B cell (primary cell): ENCODE measurements at regions not wholly inside any gene's neighbourhood (a gene's known extent, or its start where the extent isn't known, plus 50 kb on each side); places are given as distances from the start of the nearest gene placed in this dataset.

ENCODE experiments used
- ATAC-seq: fragments of 200-7000 bp; cut with Tn5 transposase; one replicate; pipeline ENCODE4 v1.10.0; 2021; ENCODE audit warnings: low read depth, mild to moderate bottlenecking, moderate number of reproducible peaks, moderate library complexity
- CTCF ChIA-PET: fragments of 350-600 bp; sonication (Branson Sonifier 250); formaldehyde crosslinking; loops from one replicate; lab custom pipeline; 2021; ENCODE audit warnings: antibody characterized with exemption, inconsistent platforms; lab: Charles Lee
- POLR2A ChIA-PET: fragments of 350-600 bp; sonication (Branson Sonifier 250); formaldehyde crosslinking; loops from one replicate; lab custom pipeline; 2021; ENCODE audit warnings: antibody characterized with exemption; lab: Charles Lee
- DNase-seq: peaks from one replicate; pipeline ENCODE4 v3.0.0; 2013
- H2AFZ ChIP-seq: 2 replicates; pipeline ENCODE4 v1.6.1; 2012; ENCODE audit warnings: mild to moderate bottlenecking, low read depth, low read length; ENCODE audit not compliant: insufficient read depth, poor library complexity, severe bottlenecking
- H3K27ac ChIP-seq, 2 donors: 1 replicate in 1 of 2; 2 replicates in 1 of 2; pipeline ENCODE4 v1.5.1; 2012 to 2013; ENCODE audit warnings: low read length in 2 of 2, mild to moderate bottlenecking in 2 of 2, moderate library complexity in 1 of 2
- H3K27me3 ChIP-seq, 4 experiments: fragments of 200-600 bp in 1 of 4; sonication (generic) in 1 of 4; replicated peaks in 1 of 4; 1 replicate in 2 of 4; 2 replicates in 2 of 4; pipeline versions ENCODE4 v1.6.1 to v1.7.0; 2013 to 2016; ENCODE audit warnings: low read length in 3 of 4, mild to moderate bottlenecking in 2 of 4, mixed read lengths in 1 of 4, moderate library complexity in 1 of 4; ENCODE audit not compliant: insufficient read depth in 4 of 4, control insufficient read depth in 3 of 4; ENCODE audit errors: control extremely low read depth in 1 of 4
- H3K36me3 ChIP-seq, 2 experiments: replicated peaks in 1 of 2; 1 replicate in 1 of 2; 2 replicates in 1 of 2; pipeline versions ENCODE4 v1.6.1 to v1.7.1; 2013; ENCODE audit warnings: low read length in 1 of 2; ENCODE audit not compliant: insufficient read depth in 2 of 2, control insufficient read depth in 1 of 2; ENCODE audit errors: control extremely low read depth in 1 of 2, extremely low read depth in 1 of 2
- H3K4me1 ChIP-seq, 2 donors: fragments of 200-600 bp in 1 of 2; sonication (generic) in 1 of 2; 1 replicate in 1 of 2; 2 replicates in 1 of 2; pipeline versions ENCODE4 v1.5.1 to v1.6.1; 2013 to 2017; ENCODE audit warnings: low read length in 2 of 2; ENCODE audit not compliant: control insufficient read depth in 2 of 2, insufficient read depth in 2 of 2
- H3K4me2 ChIP-seq: replicated peaks from 2 replicates; pipeline ENCODE3; 2012; ENCODE audit warnings: mild to moderate bottlenecking, low read depth, low read length; ENCODE audit not compliant: poor library complexity, severe bottlenecking
- H3K4me3 ChIP-seq, 5 experiments: fragments of 200-600 bp in 1 of 5; sonication (generic) in 1 of 5; 1 replicate in 3 of 5; 2 replicates in 2 of 5; pipeline versions ENCODE4 v1.5.1 to v1.7.0; 2011 to 2016; ENCODE audit warnings: low read length in 4 of 5, mild to moderate bottlenecking in 4 of 5, low read depth in 2 of 5, control low read depth in 1 of 5, moderate library complexity in 1 of 5; ENCODE audit not compliant: insufficient read depth in 1 of 5; ENCODE audit errors: control extremely low read depth in 1 of 5, extremely low read depth in 1 of 5
- H3K79me2 ChIP-seq: fragments of 200-600 bp; sonication (generic); one replicate; pipeline ENCODE4 v1.6.0; 2016; ENCODE audit warnings: low read length; ENCODE audit not compliant: control insufficient read depth, insufficient read depth
- H3K9ac ChIP-seq: fragments of 200-600 bp; sonication (generic); 2 replicates; pipeline ENCODE4 v1.6.1; 2017; ENCODE audit warnings: mild to moderate bottlenecking, low read length, moderate library complexity
- H3K9me3 ChIP-seq, 3 donors: one replicate each; pipeline versions ENCODE4 v1.6.1 to v1.7.1; 2013; ENCODE audit warnings: low read length in 2 of 3; ENCODE audit not compliant: control insufficient read depth in 2 of 3, insufficient read depth in 1 of 3; ENCODE audit errors: control extremely low read depth in 1 of 3
- H4K20me1 ChIP-seq: 2 replicates; pipeline ENCODE4 v1.6.0; 2012; ENCODE audit warnings: mild to moderate bottlenecking, low read length; ENCODE audit not compliant: insufficient read depth, control insufficient read depth, poor library complexity, severe bottlenecking
- H3K27ac Mint-ChIP-seq: one replicate; pipeline ENCODE4 v1.8.0; 2021; ENCODE audit warnings: mixed read lengths
- H3K27me3 Mint-ChIP-seq: one replicate; pipeline ENCODE4 v1.8.0; 2021; ENCODE audit warnings: mixed read lengths
- H3K4me1 Mint-ChIP-seq: one replicate; pipeline ENCODE4 v1.8.0; 2021; ENCODE audit warnings: mixed read lengths
- H3K4me3 Mint-ChIP-seq: one replicate; pipeline ENCODE4 v1.8.0; 2021; ENCODE audit warnings: mixed read lengths
- H3K9me3 Mint-ChIP-seq: one replicate; pipeline ENCODE4 v1.8.0; 2022; ENCODE audit warnings: mixed read lengths; ENCODE audit not compliant: insufficient read depth
- EZH2 ChIP-seq: IDR thresholded peaks from 2 replicates; pipeline ENCODE4 v1.6.1; 2012; ENCODE audit warnings: borderline replicate concordance, low read depth, mild to moderate bottlenecking, moderate library complexity, low read length; ENCODE audit not compliant: insufficient read depth, poor library complexity, severe bottlenecking
- WGBS: methylation state at CpG from one replicate; pipeline ENCODE4 v1.1.5; 2013; ENCODE audit warnings: missing lambda C conversion rate; ENCODE audit not compliant: insufficient coverage; 5-methylcytosine and 5-hydroxymethylcytosine counted together
- intact Hi-C: fragments of 100-400 bp; cut with micrococcal nuclease; formaldehyde crosslinking; loops from one replicate; pipeline ENCODE4 v1.10.0; 2022
- TF ChIP-seq, protein P1 (sequence below): fragments of 200-600 bp; IDR thresholded peaks from one replicate; pipeline ENCODE4 v1.8.0; 2022; ENCODE audit warnings: antibody characterized with exemption, mild to moderate bottlenecking

DNA sequence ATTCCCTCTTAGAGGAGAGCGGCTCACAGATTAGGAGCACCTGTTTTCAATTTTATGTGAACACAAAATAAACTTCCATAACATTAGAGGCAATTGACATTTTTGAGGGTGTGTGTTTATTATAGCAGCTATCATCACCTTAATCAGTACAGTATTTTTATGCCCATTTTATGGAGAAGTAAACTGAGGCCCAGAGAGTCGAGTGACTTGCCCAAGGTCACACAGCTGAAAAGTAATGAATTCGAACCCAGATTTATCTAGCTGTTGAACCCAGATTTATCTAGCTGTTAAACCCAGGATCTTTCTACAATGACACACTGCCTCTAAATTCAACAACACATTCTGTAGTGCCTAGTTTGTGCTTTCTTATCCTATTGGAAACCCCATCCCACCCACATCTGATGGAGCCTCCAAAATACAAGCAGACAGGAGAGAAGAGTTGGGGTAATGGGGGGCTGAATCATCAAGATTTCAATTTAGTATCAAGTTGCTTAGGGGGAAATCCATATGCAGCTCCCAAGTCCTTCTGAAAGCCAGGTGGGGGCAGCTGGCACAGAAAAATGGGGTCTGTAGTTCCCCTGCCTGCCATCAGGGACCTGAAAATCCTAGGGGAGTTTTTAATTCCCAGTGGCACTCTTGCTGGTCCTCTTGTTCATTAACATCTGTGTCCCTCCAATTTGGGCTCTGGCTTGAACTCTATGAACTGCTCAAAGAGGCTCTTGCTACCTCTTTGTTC, 50.4 kb upstream of the TRA2B start:
- WGBS = no CpG with 5 or more reads among the region's 3 CpGs
- no peak overlapping the region for H3K27ac Mint-ChIP-seq

More for the DNA sequence above, 50.4 kb upstream of the TRA2B start:
- CTCF ChIA-PET = interaction anchor here (1.3 to 9.8 kb wide), 5 partner anchors 8 to 627 kb away, joined by 3 to 166 read pairs (median 12); partner anchors contain the start of gene AHSG
- Mint-ChIP-seq H3K27me3 (peaks cover 7% of the 10 kb centered on the region), H3K9me3 (no peaks in the 10 kb centered on the region), H3K4me3 (no peak overlapping the region), H3K4me1 (no peaks in the 10 kb centered on the region)
- no peak for ATAC-seq
- H3K27me3 ChIP-seq = peaks cover 0 to 9% (median 2%) of the 10 kb centered on the region in 4 experiments
- no peaks in the 10 kb centered on the region for H4K20me1 ChIP-seq
- H3K36me3 ChIP-seq = no peaks in the 10 kb centered on the region
- peaks cover 6 to 8% of the 10 kb centered on the region in 2 donors for H3K4me1 ChIP-seq
- no peak for DNase-seq
- TF ChIP-seq EZH2 = no peak
- TF ChIP-seq, protein P1, sequence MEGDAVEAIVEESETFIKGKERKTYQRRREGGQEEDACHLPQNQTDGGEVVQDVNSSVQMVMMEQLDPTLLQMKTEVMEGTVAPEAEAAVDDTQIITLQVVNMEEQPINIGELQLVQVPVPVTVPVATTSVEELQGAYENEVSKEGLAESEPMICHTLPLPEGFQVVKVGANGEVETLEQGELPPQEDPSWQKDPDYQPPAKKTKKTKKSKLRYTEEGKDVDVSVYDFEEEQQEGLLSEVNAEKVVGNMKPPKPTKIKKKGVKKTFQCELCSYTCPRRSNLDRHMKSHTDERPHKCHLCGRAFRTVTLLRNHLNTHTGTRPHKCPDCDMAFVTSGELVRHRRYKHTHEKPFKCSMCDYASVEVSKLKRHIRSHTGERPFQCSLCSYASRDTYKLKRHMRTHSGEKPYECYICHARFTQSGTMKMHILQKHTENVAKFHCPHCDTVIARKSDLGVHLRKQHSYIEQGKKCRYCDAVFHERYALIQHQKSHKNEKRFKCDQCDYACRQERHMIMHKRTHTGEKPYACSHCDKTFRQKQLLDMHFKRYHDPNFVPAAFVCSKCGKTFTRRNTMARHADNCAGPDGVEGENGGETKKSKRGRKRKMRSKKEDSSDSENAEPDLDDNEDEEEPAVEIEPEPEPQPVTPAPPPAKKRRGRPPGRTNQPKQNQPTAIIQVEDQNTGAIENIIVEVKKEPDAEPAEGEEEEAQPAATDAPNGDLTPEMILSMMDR = no peak
- H3K9me3 ChIP-seq = no peaks in the 10 kb centered on the region
- no peak overlapping the region for H2AFZ ChIP-seq
- H3K79me2 ChIP-seq = no peaks in the 10 kb centered on the region
- H3K27ac ChIP-seq = no peak overlapping the region
- H3K4me2 ChIP-seq = no peak overlapping the region
- H3K4me3 ChIP-seq = no peak overlapping the region
- intact Hi-C loops = no loop called here
- no peak overlapping the region for H3K9ac ChIP-seq
- POLR2A ChIA-PET = no interaction called here
